CD14-positive monocyte (primary cell): ENCODE measurements at regions not wholly inside any gene's neighbourhood (a gene's known extent, or its start where the extent isn't known, plus 50 kb on each side); places are given as distances from the start of the nearest gene placed in this dataset.
A peak's percentile ranks its signal among the peaks of the same experiment; 100 is the strongest.

Experiments used
- DNase-seq, 3 donors: peaks; one replicate each; pipeline ENCODE4 v3.0.0-alpha.2; 2011 to 2022
- H2AFZ ChIP-seq: 2 replicates; pipeline ENCODE4 v1.6.0; 2012; ENCODE audit warnings: mild to moderate bottlenecking, low read depth, low read length, inconsistent platforms; ENCODE audit not compliant: insufficient read depth, poor library complexity, severe bottlenecking
- H3K27ac ChIP-seq, 2 donors: 1 replicate in 1 of 2; 2 replicates in 1 of 2; pipeline ENCODE4 v1.5.1; 2012 to 2013; ENCODE audit warnings: low read length in 2 of 2, control low read depth in 1 of 2, inconsistent platforms in 1 of 2, low read depth in 1 of 2, mild to moderate bottlenecking in 1 of 2
- H3K27me3 ChIP-seq, 2 donors: one replicate each; pipeline versions ENCODE4 v1.6.0 to v1.6.1; 2011 to 2013; ENCODE audit warnings: low read length in 2 of 2; ENCODE audit not compliant: control insufficient read depth in 2 of 2, insufficient read depth in 2 of 2
- H3K36me3 ChIP-seq, 2 donors: replicated peaks in 1 of 2; 1 replicate in 1 of 2; 2 replicates in 1 of 2; pipeline versions ENCODE4 v1.5.1 to v1.6.1; 2012 to 2013; ENCODE audit warnings: low read length in 2 of 2, control low read depth in 1 of 2, inconsistent platforms in 1 of 2, mild to moderate bottlenecking in 1 of 2; ENCODE audit not compliant: insufficient read depth in 2 of 2, control insufficient read depth in 1 of 2
- H3K4me1 ChIP-seq, 2 donors: 1 replicate in 1 of 2; 2 replicates in 1 of 2; pipeline versions ENCODE4 v1.5.1 to v1.6.1; 2012 to 2013; ENCODE audit warnings: low read length in 2 of 2, control low read depth in 1 of 2, inconsistent platforms in 1 of 2, mild to moderate bottlenecking in 1 of 2, moderate library complexity in 1 of 2; ENCODE audit not compliant: insufficient read depth in 2 of 2, control insufficient read depth in 1 of 2
- H3K4me2 ChIP-seq: replicated peaks from 2 replicates; pipeline ENCODE3; 2012; ENCODE audit warnings: low read length, moderate library complexity, mild to moderate bottlenecking; ENCODE audit not compliant: poor library complexity, severe bottlenecking; ENCODE audit errors: extremely low read depth
- H3K4me3 ChIP-seq, 3 experiments: fragments of 200-600 bp in 1 of 3; sonication (generic) in 1 of 3; replicated peaks in 1 of 3; 1 replicate in 2 of 3; 2 replicates in 1 of 3; pipeline ENCODE4 v1.5.1; 2011 to 2013; ENCODE audit warnings: low read length in 3 of 3, mild to moderate bottlenecking in 3 of 3, control low read depth in 2 of 3, low read depth in 2 of 3, inconsistent platforms in 1 of 3, moderate library complexity in 1 of 3
- H3K79me2 ChIP-seq: 2 replicates; pipeline ENCODE4 v1.6.0; 2012; ENCODE audit warnings: mild to moderate bottlenecking, control low read depth, inconsistent platforms, low read length, moderate library complexity; ENCODE audit not compliant: insufficient read depth
- H3K9ac ChIP-seq: 2 replicates; pipeline ENCODE4 v1.6.0; 2017; ENCODE audit warnings: low read length, mild to moderate bottlenecking; ENCODE audit not compliant: insufficient read depth, poor library complexity, severe bottlenecking
- H3K9me3 ChIP-seq, 2 donors: replicated peaks in 1 of 2; 1 replicate in 1 of 2; 2 replicates in 1 of 2; pipeline versions ENCODE4 v1.5.1 to v1.6.1; 2012 to 2013; ENCODE audit warnings: low read length in 2 of 2, control low read depth in 1 of 2; ENCODE audit not compliant: control insufficient read depth in 1 of 2, insufficient read depth in 1 of 2
- H4K20me1 ChIP-seq: 2 replicates; pipeline ENCODE4 v1.6.0; 2012; ENCODE audit warnings: mild to moderate bottlenecking, low read length, control low read depth, moderate library complexity; ENCODE audit not compliant: insufficient read depth
- H3K27ac Mint-ChIP-seq, 7 donors: one replicate each; pipeline ENCODE4 v1.8.0; 2020; ENCODE audit warnings: mild to moderate bottlenecking in 7 of 7, mixed read lengths in 7 of 7, moderate library complexity in 6 of 7, inconsistent platforms in 2 of 7
- H3K27me3 Mint-ChIP-seq, 3 donors: one replicate each; pipeline ENCODE4 v1.8.0; 2021 to 2022; ENCODE audit warnings: low read depth in 3 of 3, mild to moderate bottlenecking in 3 of 3, mixed read lengths in 3 of 3, moderate library complexity in 3 of 3, inconsistent platforms in 1 of 3
- H3K36me3 Mint-ChIP-seq, 2 donors: one replicate each; pipeline ENCODE4 v1.8.0; 2020; ENCODE audit warnings: mixed read lengths in 2 of 2, inconsistent platforms in 1 of 2, mild to moderate bottlenecking in 1 of 2
- H3K4me1 Mint-ChIP-seq: one replicate; pipeline ENCODE4 v1.8.0; 2020; ENCODE audit warnings: mild to moderate bottlenecking, mixed read lengths
- H3K4me3 Mint-ChIP-seq, 2 donors: one replicate each; pipeline ENCODE4 v1.8.0; 2020; ENCODE audit warnings: mild to moderate bottlenecking in 2 of 2, mixed read lengths in 2 of 2, moderate library complexity in 1 of 2
- H3K9me3 Mint-ChIP-seq, 7 donors: one replicate each; pipeline ENCODE4 v1.8.0; 2020 to 2022; ENCODE audit warnings: mixed read lengths in 7 of 7, mild to moderate bottlenecking in 6 of 7, moderate library complexity in 6 of 7, inconsistent platforms in 2 of 7
- CTCF ChIP-seq: fragments of 200-600 bp; IDR thresholded peaks from one replicate; pipeline ENCODE4 v1.8.0; 2022; ENCODE audit warnings: antibody characterized with exemption, mild to moderate bottlenecking
- WGBS: methylation state at CpG from one replicate; pipeline ENCODE4 v1.1.5; 2013; ENCODE audit warnings: missing lambda C conversion rate; ENCODE audit not compliant: insufficient coverage; 5-methylcytosine and 5-hydroxymethylcytosine counted together
- intact Hi-C, 2 donors: fragments of 100-400 bp; cut with micrococcal nuclease; formaldehyde crosslinking; loops; one replicate each; pipeline versions ENCODE4 v1.15.0 to v1.15.1; 2023

- no peaks in the 10 kb centered on the region for H3K27me3 ChIP-seq
- H3K79me2 ChIP-seq, result peaks cover 28% of the 10 kb centered on the region
- DNase-seq, result no peak
- H3K4me3 ChIP-seq, result no peak overlapping the region
- H3K36me3 ChIP-seq, result peaks cover 54 to 58% of the 10 kb centered on the region in 2 donors
- no peak overlapping the region for H3K4me2 ChIP-seq
- H3K27ac ChIP-seq, result no peak overlapping the region
- peaks cover 54 to 60% of the 10 kb centered on the region in 2 donors for H3K36me3 Mint-ChIP-seq
- no peaks in the 10 kb centered on the region for H3K9me3 ChIP-seq
- intact Hi-C loops, result no loop called here
- over 99% methylated on average over 13 of the region's 15 CpGs for WGBS
- H3K9ac ChIP-seq, result no peak overlapping the region
- no peak for TF ChIP-seq CTCF
- peaks cover 0 to 3% (median 0%) of the 10 kb centered on the region in 3 donors for H3K27me3 Mint-ChIP-seq
- H2AFZ ChIP-seq, result no peak overlapping the region
- H3K4me1 Mint-ChIP-seq, result peaks cover 5% of the 10 kb centered on the region
- no peaks in the 10 kb centered on the region for H3K9me3 Mint-ChIP-seq
- H3K4me1 ChIP-seq, result no peaks in the 10 kb centered on the region
- H3K27ac Mint-ChIP-seq, result peak overlapping the region in 1 of 7 donors; percentile 81
- no peak overlapping the region for H3K4me3 Mint-ChIP-seq
- peaks cover 58% of the 10 kb centered on the region for H4K20me1 ChIP-seq
Observed at GRCh38 chr22:42214633-42215415, 55.6 kb downstream of the TCF20 start.

GRCh38 chr22:42208362-42208761 is 62.1 kb downstream of the TCF20 start:
- Histone ChIP-seq H3K4me3 (no peak overlapping the region), H3K79me2 (peaks cover 48% of the 10 kb centered on the region), H3K4me1 (peaks cover 3 to 5% of the 10 kb centered on the region in 2 donors), H3K9me3 (no peaks in the 10 kb centered on the region), H4K20me1 (peaks cover 53% of the 10 kb centered on the region), H3K9ac (no peak overlapping the region), H3K27me3 (no peaks in the 10 kb centered on the region), H3K36me3 (peaks cover 39 to 78% of the 10 kb centered on the region in 2 donors), H2AFZ (no peak overlapping the region), H3K4me2 (no peak overlapping the region), H3K27ac (peak overlapping the region in 1 of 2 donors; percentile 0)
- Mint-ChIP-seq H3K36me3 (peaks cover 49 to 74% of the 10 kb centered on the region in 2 donors), H3K9me3 (no peaks in the 10 kb centered on the region), H3K27me3 (peaks cover 0 to under 1% (median 0%) of the 10 kb centered on the region in 3 donors), H3K4me1 (peaks cover 15% of the 10 kb centered on the region), H3K27ac (peak overlapping the region in 4 of 7 donors; percentile 26 to 64 (median 38)), H3K4me3 (no peak overlapping the region)
- no peak for DNase-seq
- no peak for TF ChIP-seq CTCF
- 91% methylated on average over 1 of the region's 4 CpGs for WGBS
- intact Hi-C loops, result no loop called here
